SU-DHL-6 (cell line): ENCODE measurements at regions not wholly inside any gene's neighbourhood (a gene's known extent, or its start where the extent isn't known, plus 50 kb on each side); places are given as distances from the start of the nearest gene placed in this dataset.

Source experiments
- EZH2phosphoT487 ChIP-seq: fragments of 200-600 bp; sonication (generic), shearing (Covaris generic); conservative IDR thresholded peaks from 2 replicates; pipeline ENCODE4 v1.6.1; 2018; ENCODE audit warnings: mild to moderate bottlenecking, antibody characterized with exemption, low read length, moderate library complexity, mixed read lengths
- TF ChIP-seq, protein P1 (sequence below): fragments of 200-600 bp; sonication (generic); IDR thresholded peaks from one replicate; pipeline ENCODE4 v1.5.1; 2017; ENCODE audit warnings: antibody characterized with exemption, mild to moderate bottlenecking, low read length, moderate library complexity; ENCODE audit not compliant: insufficient read depth, poor library complexity, severe bottlenecking

GRCh38 chr16:55217392-55217791 is 106.6 kb upstream of the IRX6 start:
- TF ChIP-seq, protein P1, sequence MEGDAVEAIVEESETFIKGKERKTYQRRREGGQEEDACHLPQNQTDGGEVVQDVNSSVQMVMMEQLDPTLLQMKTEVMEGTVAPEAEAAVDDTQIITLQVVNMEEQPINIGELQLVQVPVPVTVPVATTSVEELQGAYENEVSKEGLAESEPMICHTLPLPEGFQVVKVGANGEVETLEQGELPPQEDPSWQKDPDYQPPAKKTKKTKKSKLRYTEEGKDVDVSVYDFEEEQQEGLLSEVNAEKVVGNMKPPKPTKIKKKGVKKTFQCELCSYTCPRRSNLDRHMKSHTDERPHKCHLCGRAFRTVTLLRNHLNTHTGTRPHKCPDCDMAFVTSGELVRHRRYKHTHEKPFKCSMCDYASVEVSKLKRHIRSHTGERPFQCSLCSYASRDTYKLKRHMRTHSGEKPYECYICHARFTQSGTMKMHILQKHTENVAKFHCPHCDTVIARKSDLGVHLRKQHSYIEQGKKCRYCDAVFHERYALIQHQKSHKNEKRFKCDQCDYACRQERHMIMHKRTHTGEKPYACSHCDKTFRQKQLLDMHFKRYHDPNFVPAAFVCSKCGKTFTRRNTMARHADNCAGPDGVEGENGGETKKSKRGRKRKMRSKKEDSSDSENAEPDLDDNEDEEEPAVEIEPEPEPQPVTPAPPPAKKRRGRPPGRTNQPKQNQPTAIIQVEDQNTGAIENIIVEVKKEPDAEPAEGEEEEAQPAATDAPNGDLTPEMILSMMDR = no peak
- no peak for TF ChIP-seq EZH2phosphoT487
